SK-N-SH (cell line): ENCODE measurements at regions not wholly inside any gene's neighbourhood (a gene's known extent, or its start where the extent isn't known, plus 50 kb on each side); places are given as distances from the start of the nearest gene placed in this dataset.
A peak's percentile ranks its signal among the peaks of the same experiment; 100 is the strongest.

Experiments used
- EP300 ChIP-seq, 2 experiments: IDR thresholded peaks; 2 replicates each; pipeline versions ENCODE4 v1.4.0 to v1.6.1; 2012; ENCODE audit warnings: borderline replicate concordance in 1 of 2, low read depth in 1 of 2, low read length in 1 of 2
- NFIC ChIP-seq: IDR thresholded peaks from 2 replicates; pipeline ENCODE4 v1.4.0; 2012; ENCODE audit warnings: borderline replicate concordance
- NRF1 ChIP-seq: IDR thresholded peaks from 2 replicates; pipeline ENCODE4 v1.6.1; 2012; ENCODE audit warnings: low read depth, mild to moderate bottlenecking, low read length
- REST ChIP-seq: IDR thresholded peaks from 2 replicates; pipeline ENCODE4 v1.6.1; 2012; ENCODE audit warnings: mild to moderate bottlenecking, low read depth, low read length, moderate library complexity
- RFX5 ChIP-seq: IDR thresholded peaks from 2 replicates; pipeline ENCODE4 v1.6.1; 2012; ENCODE audit warnings: mild to moderate bottlenecking, improper control_type of control experiment, low read length
- TF ChIP-seq, protein P1 (sequence below): fragments of 200-600 bp; sonication (generic); IDR thresholded peaks from 2 replicates; pipeline ENCODE4 v1.6.1; 2017; ENCODE audit warnings: antibody characterized with exemption, mild to moderate bottlenecking, moderate library complexity
- TF ChIP-seq, protein P2 (sequence below): IDR thresholded peaks from 2 replicates; pipeline ENCODE4 v1.4.0; 2012; ENCODE audit warnings: low read depth

DNA sequence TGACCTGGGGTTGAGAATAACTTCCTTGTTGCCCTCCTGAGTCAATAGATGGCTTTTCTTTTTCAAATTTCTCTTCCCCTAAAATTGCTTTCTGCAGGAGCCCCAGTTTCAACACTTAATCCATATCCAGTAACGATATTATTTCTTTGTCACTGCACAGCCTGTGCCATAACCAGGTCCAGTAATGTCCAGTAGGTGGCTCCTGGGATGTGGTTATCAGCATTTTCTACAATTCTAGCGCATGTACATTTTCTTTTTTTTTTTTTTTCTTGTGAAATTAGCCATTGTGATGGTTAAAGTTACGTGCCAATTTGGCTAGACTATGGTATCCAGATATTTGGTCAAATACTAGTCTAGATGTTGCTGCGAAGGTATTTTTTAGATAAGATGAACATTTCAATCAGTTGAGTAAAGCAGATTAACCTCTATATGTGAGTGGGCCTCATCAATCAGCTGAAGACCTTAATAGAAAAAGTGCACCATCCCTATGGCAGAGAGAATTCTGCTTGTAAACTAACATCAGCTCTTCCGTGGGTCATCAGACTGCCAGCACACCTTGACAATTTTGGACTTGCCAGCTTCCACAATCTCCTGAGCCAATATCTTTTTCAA, 72.9 kb upstream of the SCG2 start:
- TF ChIP-seq, protein P1, sequence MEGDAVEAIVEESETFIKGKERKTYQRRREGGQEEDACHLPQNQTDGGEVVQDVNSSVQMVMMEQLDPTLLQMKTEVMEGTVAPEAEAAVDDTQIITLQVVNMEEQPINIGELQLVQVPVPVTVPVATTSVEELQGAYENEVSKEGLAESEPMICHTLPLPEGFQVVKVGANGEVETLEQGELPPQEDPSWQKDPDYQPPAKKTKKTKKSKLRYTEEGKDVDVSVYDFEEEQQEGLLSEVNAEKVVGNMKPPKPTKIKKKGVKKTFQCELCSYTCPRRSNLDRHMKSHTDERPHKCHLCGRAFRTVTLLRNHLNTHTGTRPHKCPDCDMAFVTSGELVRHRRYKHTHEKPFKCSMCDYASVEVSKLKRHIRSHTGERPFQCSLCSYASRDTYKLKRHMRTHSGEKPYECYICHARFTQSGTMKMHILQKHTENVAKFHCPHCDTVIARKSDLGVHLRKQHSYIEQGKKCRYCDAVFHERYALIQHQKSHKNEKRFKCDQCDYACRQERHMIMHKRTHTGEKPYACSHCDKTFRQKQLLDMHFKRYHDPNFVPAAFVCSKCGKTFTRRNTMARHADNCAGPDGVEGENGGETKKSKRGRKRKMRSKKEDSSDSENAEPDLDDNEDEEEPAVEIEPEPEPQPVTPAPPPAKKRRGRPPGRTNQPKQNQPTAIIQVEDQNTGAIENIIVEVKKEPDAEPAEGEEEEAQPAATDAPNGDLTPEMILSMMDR, result peak; percentile 63
- TF ChIP-seq EP300 (IDR thresholded peaks at IDR 0.05; ENCODE audit: borderline replicate concordance in 1 of 2, low read depth in 1 of 2, low read length in 1 of 2) (no peak), RFX5 (no peak), NRF1 (no peak), NFIC (no peak), REST (no peak)
- TF ChIP-seq, protein P2, sequence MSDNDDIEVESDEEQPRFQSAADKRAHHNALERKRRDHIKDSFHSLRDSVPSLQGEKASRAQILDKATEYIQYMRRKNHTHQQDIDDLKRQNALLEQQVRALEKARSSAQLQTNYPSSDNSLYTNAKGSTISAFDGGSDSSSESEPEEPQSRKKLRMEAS, result no peak
